ENCODE measurements at regions not wholly inside any gene's neighbourhood (a gene's known extent, or its start where the extent isn't known, plus 50 kb on each side); places are given as distances from the start of the nearest gene placed in this dataset.

- DNase-seq, result no peak
Observed at GRCh38 chr5:4907571-4907970, 232.6 kb upstream of the ADAMTS16 start.

- no peak for DNase-seq
Observed at GRCh38 chr5:4909086-4909485, 231.0 kb upstream of the ADAMTS16 start.

GRCh38 chr5:4911646-4912403 is 228.3 kb upstream of the ADAMTS16 start:
- DNase-seq, result no peak

GRCh38 chr5:4921929-4922328 is 218.2 kb upstream of the ADAMTS16 start:
- DNase-seq, result no peak

- no peak for DNase-seq
Observed at GRCh38 chr5:4924577-4924976, 215.6 kb upstream of the ADAMTS16 start.

- no peak for DNase-seq
Observed at GRCh38 chr5:4927097-4927496, 213.0 kb upstream of the ADAMTS16 start.

GRCh38 chr5:4928409-4928808 is 211.7 kb upstream of the ADAMTS16 start:
- DNase-seq, result no peak

- no peak for DNase-seq
Observed at GRCh38 chr5:4929092-4929655, 211.0 kb upstream of the ADAMTS16 start.

GRCh38 chr5:4939042-4939781 is 200.9 kb upstream of the ADAMTS16 start:
- DNase-seq, result no peak

GRCh38 chr5:4941161-4941560 is 199.0 kb upstream of the ADAMTS16 start:
- no peak for DNase-seq

GRCh38 chr5:4941957-4942830 is 197.9 kb upstream of the ADAMTS16 start:
- peak in 4 of 56 donors; percentile 9 to 38 (median 14) for DNase-seq

- DNase-seq, result no peak
Observed at GRCh38 chr5:4942831-4943178, 197.3 kb upstream of the ADAMTS16 start.

GRCh38 chr5:4945296-4945695 is 194.8 kb upstream of the ADAMTS16 start:
- no peak for DNase-seq

GRCh38 chr5:4947106-4947505 is 193.0 kb upstream of the ADAMTS16 start:
- DNase-seq, result no peak

- DNase-seq, result no peak
Observed at GRCh38 chr5:4947893-4948536, 192.1 kb upstream of the ADAMTS16 start.

GRCh38 chr5:4949108-4949507 is 191.0 kb upstream of the ADAMTS16 start:
- no peak for DNase-seq

GRCh38 chr5:4953576-4953975 is 186.6 kb upstream of the ADAMTS16 start:
- no peak for DNase-seq

GRCh38 chr5:4954048-4954447 is 186.1 kb upstream of the ADAMTS16 start:
- no peak for DNase-seq

- DNase-seq, result no peak
Observed at GRCh38 chr5:4963265-4963664, 176.9 kb upstream of the ADAMTS16 start.

GRCh38 chr5:4969351-4969750 is 170.8 kb upstream of the ADAMTS16 start:
- DNase-seq, result no peak

GRCh38 chr5:4970171-4970570 is 170.0 kb upstream of the ADAMTS16 start:
- DNase-seq, result no peak
